Stomach (tissue), 4 donors: ENCODE measurements at regions not wholly inside any gene's neighbourhood (a gene's known extent, or its start where the extent isn't known, plus 50 kb on each side); places are given as distances from the start of the nearest gene placed in this dataset.

ENCODE experiments used
- POLR2A ChIP-seq, 4 donors: fragments of 450-650 bp; IDR thresholded peaks; one replicate each; pipeline ENCODE4 v1.6.1; 2016; ENCODE audit warnings: antibody characterized with exemption in 4 of 4, control low read depth in 2 of 4, mild to moderate bottlenecking in 1 of 4, moderate library complexity in 1 of 4
- POLR2AphosphoS5 ChIP-seq, 3 donors: sonication (generic); formaldehyde crosslinking; IDR thresholded peaks; one replicate each; pipeline ENCODE4 v1.6.1; 2016; ENCODE audit warnings: antibody characterized with exemption in 3 of 3
- TF ChIP-seq, protein P1 (sequence below), 7 experiments: fragments of 450-650 bp in 4 of 7; fragments of 200-600 bp in 3 of 7; sonication (generic) in 3 of 7; IDR thresholded peaks; one replicate each; pipeline ENCODE4 v1.5.1; 2016 to 2019; ENCODE audit warnings: antibody characterized with exemption in 7 of 7, control low read depth in 2 of 7, mild to moderate bottlenecking in 1 of 7

DNA sequence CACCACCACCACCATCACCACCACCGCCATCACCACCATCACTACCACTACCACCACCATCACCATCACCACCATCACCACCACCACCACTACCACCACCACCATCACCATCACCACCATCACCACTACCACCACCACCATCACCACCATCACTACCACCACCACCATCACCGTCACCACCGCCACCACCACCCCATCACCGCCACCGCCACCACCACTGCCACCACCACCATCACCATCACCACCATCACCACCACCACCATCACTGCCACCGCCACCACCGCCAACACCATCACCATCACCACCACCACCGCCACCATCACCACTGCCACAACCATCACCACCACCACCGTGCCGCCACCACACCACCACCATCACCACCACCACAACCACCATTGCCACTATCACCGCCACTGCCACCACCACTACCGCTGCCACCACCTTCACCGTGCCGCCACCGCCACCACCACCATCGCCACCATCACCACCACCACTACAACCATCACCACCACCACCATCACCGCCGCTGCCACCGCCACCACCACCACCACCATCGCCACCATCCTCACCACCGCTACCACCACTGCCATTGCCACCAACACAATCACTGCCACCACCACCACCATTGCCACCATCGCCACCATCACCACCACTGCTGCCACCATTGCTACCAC lies 1511.3 kb upstream of the AGA start:
- no peak for TF ChIP-seq POLR2AphosphoS5 (IDR thresholded peaks at IDR 0.05)
- TF ChIP-seq, protein P1, sequence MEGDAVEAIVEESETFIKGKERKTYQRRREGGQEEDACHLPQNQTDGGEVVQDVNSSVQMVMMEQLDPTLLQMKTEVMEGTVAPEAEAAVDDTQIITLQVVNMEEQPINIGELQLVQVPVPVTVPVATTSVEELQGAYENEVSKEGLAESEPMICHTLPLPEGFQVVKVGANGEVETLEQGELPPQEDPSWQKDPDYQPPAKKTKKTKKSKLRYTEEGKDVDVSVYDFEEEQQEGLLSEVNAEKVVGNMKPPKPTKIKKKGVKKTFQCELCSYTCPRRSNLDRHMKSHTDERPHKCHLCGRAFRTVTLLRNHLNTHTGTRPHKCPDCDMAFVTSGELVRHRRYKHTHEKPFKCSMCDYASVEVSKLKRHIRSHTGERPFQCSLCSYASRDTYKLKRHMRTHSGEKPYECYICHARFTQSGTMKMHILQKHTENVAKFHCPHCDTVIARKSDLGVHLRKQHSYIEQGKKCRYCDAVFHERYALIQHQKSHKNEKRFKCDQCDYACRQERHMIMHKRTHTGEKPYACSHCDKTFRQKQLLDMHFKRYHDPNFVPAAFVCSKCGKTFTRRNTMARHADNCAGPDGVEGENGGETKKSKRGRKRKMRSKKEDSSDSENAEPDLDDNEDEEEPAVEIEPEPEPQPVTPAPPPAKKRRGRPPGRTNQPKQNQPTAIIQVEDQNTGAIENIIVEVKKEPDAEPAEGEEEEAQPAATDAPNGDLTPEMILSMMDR (IDR thresholded peaks at IDR 0.05): no peak
- no peak for TF ChIP-seq POLR2A (IDR thresholded peaks at IDR 0.05)
